GM12873 (cell line): ENCODE measurements at regions not wholly inside any gene's neighbourhood (a gene's known extent, or its start where the extent isn't known, plus 50 kb on each side); places are given as distances from the start of the nearest gene placed in this dataset.
A peak's percentile ranks its signal among the peaks of the same experiment; 100 is the strongest.

Experiments
- CTCF ChIP-seq: IDR thresholded peaks from 2 replicates; pipeline ENCODE4 v1.5.1; 2012; ENCODE audit warnings: low read depth, mild to moderate bottlenecking, moderate library complexity, low read length, control low read depth; ENCODE audit not compliant: insufficient read depth; ENCODE audit errors: missing control alignments

GRCh38 chr7:41047211-41047610 is 655.7 kb downstream of the INHBA start:
- TF ChIP-seq CTCF: no peak

- TF ChIP-seq CTCF: no peak
Measured at GRCh38 chr7:41046776-41047175, 656.1 kb downstream of the INHBA start.

GRCh38 chr7:41046221-41046761 is 656.6 kb downstream of the INHBA start:
- TF ChIP-seq CTCF: no peak

GRCh38 chr7:41045556-41046123 is 657.2 kb downstream of the INHBA start:
- peak; percentile 43 for TF ChIP-seq CTCF

- TF ChIP-seq CTCF: no peak
Measured at GRCh38 chr7:41039981-41040380, 662.9 kb downstream of the INHBA start.

GRCh38 chr7:41039386-41039953 is 663.4 kb downstream of the INHBA start:
- no peak for TF ChIP-seq CTCF

- TF ChIP-seq CTCF: no peak
Measured at GRCh38 chr7:41038211-41038610, 664.7 kb downstream of the INHBA start.
